NCI-H345 treated with DMSO at 0.1 percent for 48 hours (cell line): ENCODE measurements at regions not wholly inside any gene's neighbourhood (a gene's known extent, or its start where the extent isn't known, plus 50 kb on each side); places are given as distances from the start of the nearest gene placed in this dataset.

ENCODE experiments used
- DNase-seq: peaks from one replicate; lab custom pipeline; 2025; ENCODE audit not compliant: unreplicated experiment; lab: John Stamatoyannopoulos, UW

DNA sequence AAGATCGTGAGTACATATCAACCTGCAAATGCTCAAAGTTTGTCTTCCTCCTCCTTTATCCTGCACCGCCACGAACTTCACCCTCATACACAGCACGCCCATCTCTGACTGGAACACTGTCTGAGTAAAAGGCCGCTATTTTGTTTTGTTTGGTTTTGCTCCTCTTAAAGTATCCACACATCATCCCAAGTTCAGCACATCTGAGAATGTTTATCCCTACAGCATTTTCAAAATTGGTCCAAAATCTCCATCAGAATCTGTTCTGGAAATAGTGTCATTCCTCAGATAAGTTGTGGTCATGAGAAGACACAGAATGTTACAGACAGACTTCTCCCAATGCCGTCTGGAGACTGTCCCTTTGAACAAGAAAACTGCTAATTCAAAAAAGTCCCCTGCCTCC is 251.6 kb upstream of the ARID1B start:
- DNase-seq, result no peak

DNA sequence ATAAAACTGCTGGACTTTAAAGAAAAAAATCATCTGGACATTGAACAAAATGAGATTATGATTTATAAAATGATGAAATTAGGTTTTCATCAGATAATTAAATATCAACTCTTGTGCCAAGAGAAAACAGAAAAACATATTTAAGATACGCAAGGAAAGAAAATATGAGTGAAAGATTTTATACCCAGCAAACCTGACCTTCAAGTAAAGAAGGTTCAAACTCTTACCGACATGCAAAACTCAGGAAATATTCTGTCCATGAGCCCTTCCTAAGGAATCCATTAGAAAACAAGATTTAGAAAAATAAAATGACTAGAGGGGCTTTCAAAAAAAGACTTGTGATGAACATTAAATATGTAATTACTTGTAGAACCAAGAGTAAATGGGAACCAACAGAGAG is 257.2 kb upstream of the ARID1B start:
- no peak for DNase-seq

DNA sequence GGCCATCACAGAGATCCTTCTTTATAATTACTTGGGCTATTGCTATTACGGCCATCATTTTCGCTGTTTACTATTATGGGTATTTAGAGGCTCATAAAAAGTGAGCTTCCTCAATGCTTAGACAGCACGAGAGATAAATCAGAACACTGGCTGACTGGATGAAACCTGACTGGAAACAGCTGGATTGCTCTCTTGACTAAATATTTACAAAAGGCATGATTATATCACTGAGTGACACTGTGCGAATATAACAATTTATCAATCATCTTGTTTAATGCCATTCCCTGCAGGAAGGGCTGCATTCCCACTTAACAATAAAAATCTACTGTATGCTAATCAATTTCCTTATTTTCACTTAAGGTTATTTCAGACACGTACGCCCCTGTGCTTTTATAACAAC is 260.1 kb upstream of the ARID1B start:
- DNase-seq, result no peak

DNA sequence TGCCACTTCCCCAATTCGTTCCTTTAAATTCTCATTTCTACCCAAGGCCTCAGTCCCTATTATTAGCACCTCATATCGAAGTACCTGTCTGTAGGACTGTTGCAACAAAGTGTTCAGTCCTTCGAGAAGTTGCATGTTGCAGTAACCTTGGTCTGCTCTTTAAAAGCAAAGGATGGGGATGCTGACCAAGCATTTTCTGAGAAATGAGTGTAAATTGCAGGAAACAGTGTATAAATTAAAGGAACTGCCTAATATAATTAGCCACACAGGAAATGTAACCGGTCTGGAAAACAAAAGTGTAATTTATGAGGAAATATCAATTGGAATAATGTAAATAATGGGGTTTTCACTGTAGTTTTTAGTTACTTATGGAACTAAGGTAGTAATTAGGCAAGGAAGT is 261.9 kb upstream of the ARID1B start:
- no peak for DNase-seq

DNA sequence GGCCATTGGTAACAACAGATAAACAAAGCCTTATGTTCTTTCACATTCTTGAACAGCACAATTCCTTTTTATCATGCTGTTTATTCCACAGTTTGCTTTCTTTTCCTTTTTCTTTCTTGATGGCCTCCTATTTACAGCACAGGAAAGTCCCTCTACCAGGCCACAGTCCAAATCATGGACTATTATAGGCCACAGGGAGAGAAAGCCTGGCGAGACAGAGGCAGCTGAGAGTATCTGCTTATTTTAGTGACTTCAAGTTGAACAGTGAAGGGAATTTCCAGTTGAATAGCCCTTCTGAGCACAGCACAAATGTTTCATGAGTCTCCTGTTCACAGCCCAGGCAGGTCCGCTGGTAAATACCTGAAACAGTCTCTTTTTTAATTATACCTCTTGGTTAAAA is 263.7 kb upstream of the ARID1B start:
- no peak for DNase-seq

DNA sequence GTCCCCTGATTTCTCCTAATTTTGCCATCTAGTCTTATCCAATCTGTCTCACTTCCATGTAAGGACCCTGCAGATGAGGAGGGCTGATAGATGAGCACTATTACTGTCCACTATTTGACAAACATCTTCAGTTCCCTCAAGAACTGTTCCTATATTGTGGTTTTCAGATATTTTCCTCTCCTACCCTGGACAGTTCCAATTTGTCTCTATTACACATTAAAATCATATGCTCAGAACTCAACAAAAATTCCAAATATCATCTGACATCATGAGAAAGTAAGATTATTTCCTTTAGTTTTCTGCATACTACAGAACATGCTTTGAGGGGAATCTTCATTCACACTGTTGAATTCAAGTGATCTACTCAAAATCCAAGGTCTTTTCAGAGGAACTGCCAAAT is 265.6 kb upstream of the ARID1B start:
- no peak for DNase-seq

DNA sequence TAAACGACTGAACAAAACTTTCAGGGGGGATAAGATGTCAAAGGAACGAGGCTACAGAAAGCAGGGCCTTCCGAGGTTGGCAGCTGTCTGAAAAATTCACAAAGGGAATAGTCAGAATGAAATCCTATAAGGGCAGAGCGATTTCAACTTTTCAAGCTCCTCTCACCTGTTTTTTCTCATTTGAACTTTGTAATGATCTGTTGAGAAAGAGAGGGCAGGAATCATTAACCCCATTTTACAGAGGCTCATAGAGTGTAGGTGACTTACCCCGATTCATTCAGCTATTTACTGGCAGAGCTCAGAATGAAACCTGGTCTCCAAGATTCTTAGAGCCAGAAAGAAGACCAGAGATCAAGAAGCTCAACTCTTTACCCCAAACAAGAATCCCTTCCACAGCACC is 266.1 kb upstream of the ARID1B start:
- DNase-seq, result no peak

DNA sequence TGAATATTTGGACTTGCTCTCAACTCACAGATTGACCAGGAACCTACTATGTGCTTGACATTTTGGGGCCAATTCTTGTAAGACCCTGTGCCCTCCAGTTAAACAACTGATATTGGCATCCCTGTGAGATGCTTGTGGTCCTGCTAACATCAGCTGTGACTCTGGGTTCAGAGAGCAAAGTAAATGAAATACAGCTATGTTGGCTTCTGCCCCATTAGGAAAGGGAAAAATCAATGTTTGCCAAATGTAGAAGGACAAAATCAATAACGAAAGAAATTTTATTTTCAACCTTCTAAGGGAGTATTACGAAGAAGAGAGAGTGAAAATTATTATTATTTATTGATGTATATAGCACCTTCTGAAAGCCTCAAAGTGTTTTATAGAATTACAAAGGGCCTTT is 266.9 kb upstream of the ARID1B start:
- no peak for DNase-seq

DNA sequence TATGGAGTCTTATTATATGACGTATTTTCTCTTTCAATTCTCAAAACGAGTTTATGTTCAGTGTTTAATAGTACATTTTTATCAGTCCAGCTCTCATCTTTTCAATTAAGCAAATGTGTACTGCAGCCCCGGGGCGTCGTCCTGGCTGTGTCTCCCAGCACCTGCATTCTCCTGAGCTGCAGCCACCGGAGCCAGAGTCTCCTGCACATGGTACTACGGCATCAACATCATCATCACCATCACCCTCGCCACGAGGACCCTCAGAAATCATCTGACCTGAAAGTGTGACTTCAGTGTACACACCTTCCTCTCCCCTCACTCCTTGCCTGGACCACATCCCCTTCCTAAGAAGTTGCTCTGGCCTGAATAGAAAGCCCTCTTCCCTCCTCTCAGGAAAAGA is 267.7 kb upstream of the ARID1B start:
- no peak for DNase-seq

DNA sequence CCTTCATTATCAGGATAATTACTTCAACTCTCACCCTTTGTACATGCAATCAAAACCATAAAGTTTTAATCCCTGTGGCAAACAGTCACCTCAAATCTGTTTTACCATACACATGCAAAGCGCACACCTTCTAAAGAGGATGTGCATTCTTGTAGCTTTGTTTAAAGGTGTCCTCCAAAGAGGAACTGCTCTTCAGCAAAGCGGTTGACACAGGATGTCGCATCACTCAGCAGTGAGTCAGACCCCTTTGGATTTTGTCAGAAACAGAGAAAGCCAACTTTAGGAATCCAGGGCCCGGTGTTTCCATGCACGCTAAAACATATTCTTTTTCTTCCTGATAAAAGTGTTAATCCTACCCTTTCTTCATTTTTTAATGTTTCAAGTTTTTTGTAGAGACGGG is 268.3 kb upstream of the ARID1B start:
- no peak for DNase-seq

DNA sequence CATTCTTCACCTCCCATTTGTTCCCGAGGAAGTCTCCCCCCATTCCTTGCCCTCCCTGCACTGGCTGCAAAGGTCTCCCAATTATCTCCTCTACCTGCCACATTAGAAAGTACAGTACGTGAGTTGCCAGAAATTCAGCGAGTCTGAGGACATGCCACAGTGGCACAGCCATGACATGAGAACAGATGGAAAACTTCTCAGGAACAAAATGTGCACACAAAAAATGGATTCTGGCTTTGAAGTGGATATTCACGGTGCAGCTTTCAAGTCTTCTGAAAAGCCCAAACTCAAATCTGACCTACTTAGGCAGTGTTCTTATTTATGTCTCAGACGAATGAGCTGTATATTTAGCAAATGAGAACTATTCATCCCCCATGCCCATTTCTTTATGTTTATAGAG is 269.1 kb upstream of the ARID1B start:
- no peak for DNase-seq

DNA sequence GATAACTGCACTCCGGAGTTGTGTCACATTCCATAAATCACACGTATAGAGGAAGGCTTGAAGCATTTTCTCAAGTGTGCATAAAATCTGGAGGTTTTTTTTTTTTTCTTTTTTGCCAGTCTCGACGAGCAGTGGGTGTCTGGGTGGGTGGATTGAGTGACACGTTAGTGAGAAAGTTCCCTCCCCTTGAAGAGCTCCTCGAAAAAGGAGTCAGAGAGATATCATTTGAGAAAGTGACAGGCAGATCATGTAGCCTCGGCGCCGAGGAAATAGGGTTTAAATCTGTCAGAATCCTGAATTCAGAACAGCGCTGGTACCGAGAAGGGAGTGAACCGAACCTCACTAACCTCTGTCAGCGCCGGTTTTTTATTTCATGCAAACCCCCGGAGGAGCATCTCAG is 269.5 kb upstream of the ARID1B start:
- no peak for DNase-seq

DNA sequence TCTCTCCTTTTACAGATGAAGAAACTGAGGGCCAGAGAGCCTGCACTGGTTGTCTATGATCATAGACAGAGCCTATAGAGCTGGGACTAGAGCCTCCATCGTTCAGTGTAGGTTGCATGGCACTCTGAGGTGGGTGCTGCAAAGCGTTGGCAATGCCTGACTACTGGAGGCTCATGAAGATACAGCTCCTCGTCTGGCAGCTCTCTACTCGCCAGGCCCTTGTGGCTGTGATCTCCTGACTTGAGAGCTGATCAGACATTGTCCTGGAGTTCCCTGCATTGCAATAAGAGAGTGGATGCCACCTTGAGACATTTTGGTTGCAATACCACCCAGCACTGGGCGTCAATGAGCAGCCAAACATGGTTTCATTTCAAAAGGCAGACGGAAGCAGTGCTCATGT is 270.1 kb upstream of the ARID1B start:
- no peak for DNase-seq

DNA sequence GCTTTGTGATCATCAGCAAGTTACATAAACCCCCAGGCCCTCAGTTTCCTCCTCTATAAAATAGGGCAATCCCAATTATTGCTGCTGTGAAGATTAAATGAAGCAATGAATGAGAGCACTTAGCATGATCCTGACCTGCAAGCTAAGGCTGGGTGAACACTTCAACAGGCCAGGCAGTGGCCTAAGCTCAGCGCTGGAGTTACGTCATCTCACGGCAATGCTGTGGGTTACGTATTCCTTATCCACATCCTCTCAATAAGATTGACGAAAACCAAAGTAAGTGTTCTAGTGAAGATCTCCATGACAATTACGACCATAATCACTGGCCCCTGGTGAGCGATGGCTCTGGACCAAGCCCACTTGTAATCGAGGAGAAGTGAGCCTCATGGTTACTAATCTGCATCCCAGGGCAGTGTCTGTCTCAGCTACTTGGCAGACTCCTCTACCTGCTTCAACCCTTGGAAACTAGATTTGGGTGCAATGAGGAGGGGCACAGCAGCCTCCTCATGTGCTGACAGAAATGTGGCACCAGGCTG is 274.1 kb upstream of the ARID1B start:
- no peak for DNase-seq

DNA sequence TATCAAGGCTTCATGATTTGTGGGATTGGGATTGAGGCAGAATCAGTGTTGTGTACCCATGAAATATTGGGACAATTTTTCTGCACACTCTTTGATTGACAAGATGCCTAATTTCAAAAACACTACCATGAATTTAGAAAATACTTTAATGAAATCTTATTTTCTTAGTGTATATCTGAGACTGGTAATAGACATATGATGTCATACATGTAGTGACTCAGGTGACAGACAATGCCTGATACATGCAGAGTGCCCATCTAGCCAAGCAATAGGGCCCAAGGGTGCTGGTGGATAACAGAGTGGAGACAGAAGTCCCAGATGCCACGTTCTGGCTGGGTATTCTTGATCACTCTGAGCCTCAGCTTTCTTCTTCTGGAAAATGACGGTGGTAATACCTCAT is 279.6 kb upstream of the ARID1B start:
- DNase-seq, result no peak

DNA sequence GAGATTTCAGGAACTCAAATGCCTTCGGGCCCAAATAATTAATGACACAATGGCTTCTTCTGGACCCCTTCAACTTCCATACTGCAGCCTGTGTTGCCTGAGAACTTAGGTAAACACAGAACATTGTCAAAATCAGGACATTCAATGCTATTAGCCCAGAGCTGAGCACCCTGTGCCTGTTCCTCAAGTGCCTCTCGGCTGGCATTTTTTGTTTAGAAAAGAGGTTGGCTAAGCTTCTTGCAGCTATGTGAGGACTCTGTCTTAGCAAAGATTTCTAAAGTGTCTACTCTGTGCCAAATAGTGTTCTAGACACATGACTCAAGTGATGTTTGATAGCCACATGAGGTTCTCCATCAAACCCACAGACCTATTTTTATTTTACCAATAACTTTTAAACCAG is 289.3 kb upstream of the ARID1B start:
- no peak for DNase-seq

DNA sequence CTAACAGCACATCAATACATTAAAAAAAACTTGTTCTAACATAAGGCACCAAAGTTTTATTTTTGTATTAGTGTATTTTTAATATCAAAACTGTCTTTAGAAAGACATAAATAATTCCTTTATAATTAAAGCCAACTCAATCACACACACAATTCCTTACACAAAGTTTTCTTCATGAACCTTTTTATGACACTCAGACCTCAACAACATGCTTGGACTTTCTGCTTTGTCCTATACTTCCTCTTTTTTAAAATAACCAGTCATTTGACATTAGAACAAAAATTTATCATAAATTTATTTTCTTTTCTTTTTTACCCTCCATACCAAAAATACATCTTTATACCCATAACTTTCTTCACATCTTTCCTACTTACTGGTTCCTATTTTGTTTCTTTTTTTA is 292.0 kb upstream of the ARID1B start:
- DNase-seq, result no peak

DNA sequence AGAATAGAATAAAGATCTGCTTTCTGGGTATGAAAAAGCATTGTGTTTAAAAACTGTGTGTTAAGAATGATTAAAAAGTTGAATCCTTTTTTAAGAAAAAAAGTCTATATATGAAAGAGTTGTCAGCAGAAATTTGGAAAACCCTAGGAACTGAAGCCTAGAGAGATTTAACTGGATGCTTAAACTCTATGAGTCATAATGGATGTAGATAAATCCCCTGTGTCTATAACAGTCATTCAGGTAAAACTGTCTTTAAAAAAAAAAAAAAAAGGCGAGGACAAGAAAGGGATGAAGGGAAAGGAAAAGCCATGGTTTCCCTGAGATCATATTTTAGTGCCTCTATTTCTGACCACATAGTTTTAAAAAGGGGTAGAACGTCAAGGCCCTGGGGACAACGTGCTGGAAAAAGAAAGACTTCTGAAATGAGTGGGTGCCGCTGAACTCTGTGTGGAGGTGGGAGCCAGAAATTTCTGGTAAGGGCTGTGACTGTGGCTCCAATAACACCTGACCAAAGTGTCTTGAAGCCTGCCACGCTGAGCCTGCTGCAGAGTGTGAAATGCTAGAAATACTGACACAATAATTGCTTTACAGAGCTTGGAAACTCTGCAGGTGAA is 302.6 kb upstream of the ARID1B start:
- DNase-seq, result no peak

DNA sequence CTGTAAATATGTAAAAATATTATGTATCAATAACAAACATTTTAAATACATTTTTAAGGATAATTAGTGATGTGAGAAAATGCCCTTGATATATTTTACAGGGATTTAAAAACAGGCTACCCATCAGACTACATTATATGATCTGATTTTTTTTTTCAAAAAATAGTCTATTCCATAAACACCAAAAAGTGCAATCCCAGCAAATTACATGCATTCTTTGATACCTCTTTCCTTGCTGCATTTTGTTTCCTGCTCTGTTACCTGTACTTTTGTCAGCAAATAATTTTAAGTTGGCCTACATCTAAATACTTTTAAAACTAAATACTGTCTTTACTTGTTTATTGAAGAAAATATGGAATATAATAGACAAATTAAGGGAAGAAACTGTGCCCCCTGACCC is 306.2 kb upstream of the ARID1B start:
- no peak for DNase-seq

DNA sequence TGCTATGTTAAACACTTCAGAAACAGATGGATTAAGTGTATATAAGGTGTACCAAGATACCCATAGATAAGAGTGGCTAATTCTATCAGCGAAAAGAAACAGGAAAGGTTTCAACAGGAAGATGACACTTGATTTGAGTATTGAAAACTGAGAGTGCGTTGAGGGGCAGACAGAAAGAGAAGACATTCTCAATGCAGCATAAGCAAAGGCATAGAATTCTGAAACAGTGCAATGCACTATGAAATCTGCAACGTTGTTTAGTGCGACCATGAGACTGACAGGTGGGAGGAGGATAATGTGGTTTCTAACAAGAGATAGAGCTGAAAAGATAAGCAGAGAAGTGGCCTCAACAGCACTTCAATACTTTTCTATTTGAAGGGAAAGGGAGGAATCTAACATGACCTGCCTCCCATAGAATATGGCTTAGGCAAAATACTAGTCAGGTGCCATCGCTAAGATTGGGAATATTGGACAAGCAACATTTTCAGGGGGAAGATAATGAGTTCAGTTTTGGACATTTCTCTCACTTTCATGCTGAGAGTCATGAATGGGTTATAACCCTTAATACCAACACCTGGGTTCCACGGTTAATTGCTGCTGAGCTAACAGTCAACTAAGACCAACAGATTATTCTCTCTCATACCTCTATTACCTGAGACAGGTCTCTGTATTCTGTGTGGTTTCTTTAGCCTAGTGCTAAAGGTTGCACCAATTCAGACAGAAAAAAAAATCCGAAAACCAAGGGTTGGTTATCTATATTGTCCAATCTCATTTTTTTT is 312.9 kb upstream of the ARID1B start:
- no peak for DNase-seq

DNA sequence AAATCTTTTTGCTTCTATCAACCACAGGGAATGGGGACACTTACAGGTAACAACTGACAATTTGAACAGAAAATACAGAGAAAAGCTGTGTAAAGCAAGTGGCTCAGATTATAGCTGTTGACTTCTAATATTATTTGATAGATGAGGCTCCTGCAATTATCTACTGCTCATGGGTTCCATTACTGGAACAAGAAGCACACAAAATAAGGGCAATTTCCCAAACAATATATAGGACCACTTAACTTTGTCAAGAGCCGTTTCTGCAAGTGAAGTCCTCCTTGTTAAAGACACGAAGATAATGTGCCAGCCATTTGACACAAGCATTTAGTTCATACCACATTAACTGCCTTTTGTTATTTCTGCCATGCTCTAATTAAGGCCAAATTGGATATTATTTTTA is 315.5 kb upstream of the ARID1B start:
- DNase-seq, result peak; percentile 7

DNA sequence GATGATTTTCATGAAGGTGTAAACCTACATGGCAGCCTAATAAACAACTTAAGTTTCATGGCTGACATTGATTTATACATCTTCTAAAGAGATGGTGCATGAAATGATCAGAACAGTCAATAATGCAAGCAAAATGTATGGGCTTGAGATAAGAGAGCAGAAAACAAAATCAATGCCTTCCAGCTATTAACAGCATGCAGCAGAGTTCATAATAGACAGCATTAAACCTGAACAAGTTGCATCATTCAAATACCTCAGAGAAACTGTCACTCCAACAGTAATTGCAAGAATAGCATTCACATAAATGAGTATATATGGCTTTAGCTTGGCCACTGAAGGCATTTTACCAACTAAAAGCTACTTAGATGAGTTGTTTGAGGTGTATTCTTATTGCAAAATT is 319.6 kb upstream of the ARID1B start:
- no peak for DNase-seq

DNA sequence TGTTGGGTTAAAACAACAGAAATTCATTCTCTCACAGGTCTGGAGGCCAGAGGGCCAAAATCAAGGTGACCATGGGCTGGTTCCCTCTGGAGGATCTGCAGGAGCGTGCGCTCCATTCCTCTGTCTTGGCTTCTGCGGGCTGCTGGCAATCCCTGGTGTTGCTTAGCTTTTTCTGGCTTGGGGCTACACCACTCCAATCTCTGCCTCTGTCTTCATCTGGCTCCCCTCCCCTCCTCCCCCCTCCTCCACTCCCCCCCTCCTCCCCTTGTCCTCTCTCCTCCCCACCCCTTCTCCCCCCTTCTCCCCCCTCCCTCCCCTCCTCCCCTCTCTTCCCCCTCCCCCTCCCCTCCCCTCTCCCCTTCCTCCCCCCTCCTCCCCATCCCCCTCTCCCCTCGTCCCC is 321.3 kb upstream of the ARID1B start:
- no peak for DNase-seq
